Skeletal muscle tissue (tissue), 3 donors: ENCODE measurements at regions not wholly inside any gene's neighbourhood (a gene's known extent, or its start where the extent isn't known, plus 50 kb on each side); places are given as distances from the start of the nearest gene placed in this dataset.

Source experiments
- H3K27ac ChIP-seq: one replicate; pipeline ENCODE4 v1.7.0; 2013; ENCODE audit warnings: mild to moderate bottlenecking, low read depth, low read length, inconsistent platforms
- H3K27me3 ChIP-seq, 3 donors: one replicate each; pipeline ENCODE4 v1.7.0; 2013; ENCODE audit warnings: low read length in 3 of 3; ENCODE audit not compliant: control insufficient read depth in 3 of 3, insufficient read depth in 3 of 3
- H3K36me3 ChIP-seq, 3 donors: one replicate each; pipeline ENCODE4 v1.7.0; 2013; ENCODE audit warnings: low read length in 3 of 3; ENCODE audit not compliant: control insufficient read depth in 3 of 3, insufficient read depth in 3 of 3
- H3K4me1 ChIP-seq, 3 donors: one replicate each; pipeline ENCODE4 v1.7.0; 2013; ENCODE audit warnings: low read length in 3 of 3, mild to moderate bottlenecking in 3 of 3; ENCODE audit not compliant: control insufficient read depth in 3 of 3, insufficient read depth in 3 of 3
- H3K4me3 ChIP-seq, 3 donors: one replicate each; pipeline ENCODE4 v1.7.0; 2013; ENCODE audit warnings: low read length in 3 of 3
- H3K9ac ChIP-seq, 3 donors: one replicate each; pipeline ENCODE4 v1.7.0; 2013; ENCODE audit warnings: low read length in 3 of 3, mild to moderate bottlenecking in 3 of 3, moderate library complexity in 2 of 3, low read depth in 1 of 3
- H3K9me3 ChIP-seq, 3 donors: one replicate each; pipeline ENCODE4 v1.7.0; 2013; ENCODE audit warnings: low read length in 3 of 3; ENCODE audit not compliant: control insufficient read depth in 3 of 3
- donor health status: Osteomylitis.

- H3K4me3 ChIP-seq = no peak overlapping the region
Measured at GRCh38 chr6:81495999-81496398, 256.5 kb downstream of the TENT5A start.

DNA sequence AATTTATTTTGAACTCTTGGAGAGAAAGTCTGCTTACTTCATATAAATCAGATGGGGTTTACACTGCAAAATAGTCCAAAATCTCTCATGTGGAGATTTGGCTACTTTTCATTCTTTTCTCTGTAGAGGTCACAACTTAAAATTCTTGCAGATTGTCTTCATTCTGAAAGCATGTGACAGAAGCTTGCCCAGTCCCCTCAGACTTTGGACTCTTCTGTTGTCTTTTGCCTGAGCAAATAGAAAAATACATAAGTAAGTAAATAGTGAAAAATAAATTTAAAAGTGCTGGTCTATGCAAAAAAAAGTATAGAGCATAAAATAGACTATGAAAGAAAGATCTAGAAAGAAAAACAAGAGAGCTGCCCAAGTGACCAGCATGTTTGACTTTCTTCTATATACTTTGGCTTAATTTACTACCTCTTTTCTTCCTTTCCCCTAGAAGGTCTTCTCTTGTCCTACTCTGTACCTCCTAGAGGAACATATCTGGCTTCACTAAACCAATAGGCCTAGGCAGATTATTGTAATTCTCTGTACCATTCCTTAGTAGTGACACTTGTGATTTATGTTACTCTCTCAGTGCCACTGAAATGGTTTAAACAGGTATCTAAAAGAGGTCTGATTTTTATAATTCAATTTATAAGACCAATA is 260.9 kb downstream of the TENT5A start:
- Histone ChIP-seq H3K9me3 (no peaks in the 10 kb centered on the region), H3K36me3 (no peaks in the 10 kb centered on the region), H3K27me3 (no peaks in the 10 kb centered on the region), H3K9ac (no peak overlapping the region), H3K4me3 (no peak overlapping the region), H3K4me1 (no peaks in the 10 kb centered on the region), H3K27ac (no peak overlapping the region)

More at GRCh38 chr6:81495999-81496398, 256.5 kb downstream of the TENT5A start:
- H3K36me3 ChIP-seq = no peaks in the 10 kb centered on the region
- no peaks in the 10 kb centered on the region for H3K9me3 ChIP-seq
- H3K9ac ChIP-seq = no peak overlapping the region
- no peaks in the 10 kb centered on the region for H3K4me1 ChIP-seq
- no peak overlapping the region for H3K27ac ChIP-seq
- no peaks in the 10 kb centered on the region for H3K27me3 ChIP-seq

- Histone ChIP-seq H3K4me3 (peak overlapping the region in 2 of 3 donors; percentile 15 to 60), H3K4me1 (no peaks in the 10 kb centered on the region), H3K9ac (peak overlapping the region in 1 of 3 donors; percentile 55), H3K27ac (no peak overlapping the region), H3K36me3 (no peaks in the 10 kb centered on the region), H3K27me3 (no peaks in the 10 kb centered on the region), H3K9me3 (no peaks in the 10 kb centered on the region)
Measured at GRCh38 chr6:81487489-81487888, 265.0 kb downstream of the TENT5A start.

DNA sequence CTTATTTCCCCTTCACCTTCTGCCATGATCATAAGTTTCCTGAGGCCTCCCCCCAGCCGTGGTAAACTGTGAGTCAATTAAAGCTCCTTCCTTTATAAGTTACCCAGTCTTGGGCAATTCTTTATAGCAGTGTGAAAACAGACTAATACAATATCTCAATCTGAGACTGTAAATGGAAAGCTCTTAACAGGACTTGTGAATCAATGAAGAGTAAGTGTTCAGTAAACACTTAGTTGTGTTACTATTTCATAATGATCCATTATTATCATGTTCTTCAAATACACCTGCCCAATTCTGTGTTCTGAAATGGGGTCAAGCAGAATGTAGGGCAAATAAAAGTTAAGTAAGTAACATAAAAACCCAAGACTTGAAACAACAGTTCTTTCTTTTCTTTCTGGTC is 266.2 kb downstream of the TENT5A start:
- Histone ChIP-seq H3K4me1 (no peaks in the 10 kb centered on the region), H3K27ac (no peak overlapping the region), H3K4me3 (no peak overlapping the region), H3K36me3 (no peaks in the 10 kb centered on the region), H3K9ac (no peak overlapping the region), H3K9me3 (no peaks in the 10 kb centered on the region), H3K27me3 (no peaks in the 10 kb centered on the region)

DNA sequence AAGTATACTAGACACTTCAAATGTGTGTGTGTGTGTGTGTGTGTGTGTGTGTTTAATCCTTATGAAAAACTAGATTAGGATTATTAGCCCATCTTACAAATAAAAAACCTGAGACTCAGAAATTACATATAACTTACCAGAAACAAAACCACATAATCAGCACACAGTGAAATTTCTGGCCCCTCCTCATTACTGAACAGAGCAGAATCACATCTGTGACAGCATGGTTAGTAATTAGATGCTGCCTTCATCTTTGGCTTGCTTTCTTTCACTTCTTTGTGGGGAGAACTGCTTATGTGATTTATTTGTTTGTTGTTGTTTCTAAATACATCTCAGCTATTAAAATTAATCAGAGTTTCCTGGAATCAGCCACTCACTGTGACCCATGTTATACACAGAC is 267.1 kb downstream of the TENT5A start:
- Histone ChIP-seq H3K9me3 (no peaks in the 10 kb centered on the region), H3K36me3 (no peaks in the 10 kb centered on the region), H3K27ac (no peak overlapping the region), H3K27me3 (no peaks in the 10 kb centered on the region), H3K4me3 (no peak overlapping the region), H3K4me1 (no peaks in the 10 kb centered on the region), H3K9ac (no peak overlapping the region)

- no peaks in the 10 kb centered on the region for H3K36me3 ChIP-seq
- no peak overlapping the region for H3K27ac ChIP-seq
- H3K4me1 ChIP-seq = no peaks in the 10 kb centered on the region
- no peaks in the 10 kb centered on the region for H3K27me3 ChIP-seq
- H3K4me3 ChIP-seq = no peak overlapping the region
- H3K9me3 ChIP-seq = no peaks in the 10 kb centered on the region
- no peak overlapping the region for H3K9ac ChIP-seq
Measured at GRCh38 chr6:81484251-81484650, 268.2 kb downstream of the TENT5A start.

GRCh38 chr6:81480139-81480538 is 272.3 kb downstream of the TENT5A start:
- Histone ChIP-seq H3K4me3 (no peak overlapping the region), H3K27ac (no peak overlapping the region), H3K4me1 (no peaks in the 10 kb centered on the region), H3K36me3 (no peaks in the 10 kb centered on the region), H3K27me3 (no peaks in the 10 kb centered on the region), H3K9ac (no peak overlapping the region), H3K9me3 (no peaks in the 10 kb centered on the region)

- H3K27ac ChIP-seq = no peak overlapping the region
- H3K4me3 ChIP-seq = no peak overlapping the region
- H3K9ac ChIP-seq = no peak overlapping the region
- H3K4me1 ChIP-seq = no peaks in the 10 kb centered on the region
- H3K36me3 ChIP-seq = no peaks in the 10 kb centered on the region
- H3K9me3 ChIP-seq = no peaks in the 10 kb centered on the region
- H3K27me3 ChIP-seq = no peaks in the 10 kb centered on the region
Measured at GRCh38 chr6:81476881-81477280, 275.6 kb downstream of the TENT5A start.

DNA sequence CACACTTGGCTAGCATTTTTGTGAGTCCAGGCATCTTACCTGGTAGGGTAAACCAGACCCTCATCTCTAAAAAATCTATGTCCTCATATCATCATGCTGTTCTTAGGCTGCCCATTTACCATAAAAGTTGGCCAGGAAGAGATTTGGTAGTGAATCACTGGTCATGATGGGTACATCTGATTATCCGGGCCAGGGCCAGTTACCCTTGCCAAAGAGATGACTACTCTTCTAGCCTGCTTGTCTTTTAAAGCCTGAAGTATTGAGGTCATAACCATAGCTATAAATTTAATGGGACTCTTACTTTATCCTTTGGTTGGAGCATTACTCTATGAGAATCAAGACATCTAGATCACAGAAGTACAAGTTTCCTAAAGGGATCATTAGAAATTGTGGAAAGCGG is 276.8 kb downstream of the TENT5A start:
- Histone ChIP-seq H3K27ac (no peak overlapping the region), H3K27me3 (no peaks in the 10 kb centered on the region), H3K9me3 (no peaks in the 10 kb centered on the region), H3K9ac (no peak overlapping the region), H3K4me3 (no peak overlapping the region), H3K36me3 (no peaks in the 10 kb centered on the region), H3K4me1 (no peaks in the 10 kb centered on the region)

- H3K4me3 ChIP-seq = no peak overlapping the region
- no peaks in the 10 kb centered on the region for H3K36me3 ChIP-seq
Measured at GRCh38 chr6:81465859-81466258, 286.6 kb downstream of the TENT5A start.

More at GRCh38 chr6:81465859-81466258, 286.6 kb downstream of the TENT5A start:
- no peak overlapping the region for H3K9ac ChIP-seq
- no peaks in the 10 kb centered on the region for H3K4me1 ChIP-seq
- H3K27ac ChIP-seq = no peak overlapping the region
- H3K27me3 ChIP-seq = no peaks in the 10 kb centered on the region
- no peaks in the 10 kb centered on the region for H3K9me3 ChIP-seq
